Stimulated activated CD4-positive, alpha-beta T cell treated with anti-CD3 and anti-CD28 coated beads, Interleukin-15, amount 100 ng/mL, for 24 hours (primary cell): ENCODE measurements at regions not wholly inside any gene's neighbourhood (a gene's known extent, or its start where the extent isn't known, plus 50 kb on each side); places are given as distances from the start of the nearest gene placed in this dataset.

Experiments used
- DNase-seq: peaks from one replicate; pipeline ENCODE4 v3.0.0-alpha.2; 2020

DNA sequence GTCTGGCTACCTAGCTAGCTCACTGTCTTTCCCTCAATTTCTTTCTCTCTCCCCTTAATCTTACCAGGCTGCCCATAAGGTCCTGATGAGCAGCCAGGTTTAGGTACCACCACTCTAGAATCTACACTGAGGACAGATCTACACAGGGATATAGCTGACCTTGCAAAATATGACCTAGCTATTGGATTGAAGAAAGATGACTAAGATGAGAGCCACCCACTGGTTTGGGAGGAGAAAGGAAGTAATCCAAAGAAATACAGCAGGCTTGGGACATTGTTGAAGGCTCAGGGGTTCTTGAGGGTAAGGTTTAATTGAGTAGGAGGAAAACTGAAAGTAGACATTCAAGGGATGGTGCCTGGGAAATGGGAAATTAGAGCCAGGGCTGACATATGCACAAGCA, 142.0 kb upstream of the TMC3 start:
- no peak for DNase-seq

DNA sequence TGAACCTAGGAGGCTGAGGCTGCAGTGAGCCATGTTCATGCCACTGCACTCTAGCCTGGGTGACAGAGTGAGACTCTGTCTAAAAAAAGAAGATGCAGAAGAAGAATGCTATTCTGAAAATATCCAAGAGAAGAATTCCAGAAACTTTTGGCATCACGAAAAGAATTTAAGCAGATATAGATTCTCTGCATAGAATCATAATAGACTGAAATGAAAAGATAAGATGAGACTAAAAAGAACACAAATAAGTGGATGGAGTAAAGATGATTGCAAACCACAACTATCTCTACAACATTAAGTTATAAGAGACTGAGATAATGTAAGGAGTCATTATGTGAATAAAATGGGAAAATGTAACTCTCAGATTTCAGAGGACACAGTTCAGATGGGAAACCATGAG, 140.7 kb upstream of the TMC3 start:
- no peak for DNase-seq

DNA sequence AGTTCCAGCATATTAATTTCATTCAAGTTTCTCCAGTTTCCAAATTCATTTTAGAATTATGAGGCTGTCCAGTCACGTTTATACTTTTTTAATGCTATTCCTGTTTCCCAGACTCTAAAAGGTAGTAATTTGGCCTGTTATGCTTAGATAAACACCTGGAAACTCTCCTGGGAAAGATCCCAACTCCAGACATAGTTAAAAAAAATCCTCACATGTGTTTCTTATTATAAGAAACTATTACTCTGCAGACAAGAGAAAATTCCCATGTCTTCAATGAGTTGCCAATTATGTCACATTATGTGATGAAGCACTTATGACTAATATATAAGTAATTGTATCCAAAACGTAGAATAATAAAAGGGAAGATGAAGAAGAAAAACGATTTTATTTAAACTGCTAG, 137.1 kb upstream of the TMC3 start:
- DNase-seq: no peak

DNA sequence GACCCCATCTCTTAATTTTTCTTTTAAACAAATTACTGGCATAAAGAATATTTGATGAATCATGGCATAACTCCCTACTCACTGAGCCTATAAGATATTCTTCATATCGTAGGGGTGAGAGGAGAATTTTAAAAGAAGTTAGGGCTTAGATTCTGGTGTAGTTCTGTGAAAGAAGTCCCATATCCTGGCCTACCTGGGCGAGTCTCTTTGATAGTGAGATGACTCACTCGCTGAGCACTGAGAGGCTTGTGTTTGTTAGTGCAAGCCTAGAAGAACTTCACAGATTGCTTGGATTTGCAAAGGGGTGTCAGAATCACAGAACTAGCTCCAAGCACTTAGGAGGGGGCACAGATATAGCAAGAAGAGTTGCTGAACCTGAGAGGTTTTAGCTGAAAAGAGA, 133.8 kb upstream of the TMC3 start:
- no peak for DNase-seq

DNA sequence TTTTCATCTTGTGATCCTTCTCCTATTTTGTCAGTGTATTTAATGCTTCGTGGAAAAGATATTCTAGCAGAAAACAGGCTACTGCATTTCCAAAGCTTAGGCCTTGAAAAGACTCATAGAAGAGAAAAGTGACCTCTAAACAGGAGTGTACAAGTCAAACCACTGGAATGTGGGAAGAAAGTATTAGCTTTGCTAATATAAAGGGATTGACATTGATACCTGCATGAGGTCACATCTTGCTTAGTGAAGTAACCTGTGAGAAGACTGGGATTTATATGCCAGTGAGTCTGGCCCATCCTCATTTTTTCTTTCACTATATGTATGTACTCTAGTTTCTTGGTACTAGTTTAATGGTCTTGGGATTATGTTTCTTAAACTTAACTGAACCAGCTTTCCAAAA, 132.9 kb upstream of the TMC3 start:
- no peak for DNase-seq

DNA sequence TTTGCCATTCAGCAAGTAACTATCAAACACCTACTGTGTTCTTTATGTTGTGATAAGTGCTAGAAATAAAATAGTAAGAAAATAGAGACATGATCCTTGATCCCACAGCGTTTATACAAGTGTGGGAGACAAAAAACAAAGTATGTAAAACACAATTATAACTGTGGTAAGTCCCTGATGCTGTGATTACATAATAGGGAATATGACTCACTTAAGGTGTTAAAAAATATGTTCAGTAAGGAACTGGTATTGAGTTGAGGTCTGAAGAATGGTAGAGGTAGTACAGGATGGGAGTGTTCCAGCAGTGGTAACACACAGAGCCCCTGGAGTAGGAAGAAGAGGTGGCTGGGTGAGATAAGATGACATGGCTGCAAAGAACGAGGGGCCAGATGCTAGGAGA, 132.1 kb upstream of the TMC3 start:
- no peak for DNase-seq

DNA sequence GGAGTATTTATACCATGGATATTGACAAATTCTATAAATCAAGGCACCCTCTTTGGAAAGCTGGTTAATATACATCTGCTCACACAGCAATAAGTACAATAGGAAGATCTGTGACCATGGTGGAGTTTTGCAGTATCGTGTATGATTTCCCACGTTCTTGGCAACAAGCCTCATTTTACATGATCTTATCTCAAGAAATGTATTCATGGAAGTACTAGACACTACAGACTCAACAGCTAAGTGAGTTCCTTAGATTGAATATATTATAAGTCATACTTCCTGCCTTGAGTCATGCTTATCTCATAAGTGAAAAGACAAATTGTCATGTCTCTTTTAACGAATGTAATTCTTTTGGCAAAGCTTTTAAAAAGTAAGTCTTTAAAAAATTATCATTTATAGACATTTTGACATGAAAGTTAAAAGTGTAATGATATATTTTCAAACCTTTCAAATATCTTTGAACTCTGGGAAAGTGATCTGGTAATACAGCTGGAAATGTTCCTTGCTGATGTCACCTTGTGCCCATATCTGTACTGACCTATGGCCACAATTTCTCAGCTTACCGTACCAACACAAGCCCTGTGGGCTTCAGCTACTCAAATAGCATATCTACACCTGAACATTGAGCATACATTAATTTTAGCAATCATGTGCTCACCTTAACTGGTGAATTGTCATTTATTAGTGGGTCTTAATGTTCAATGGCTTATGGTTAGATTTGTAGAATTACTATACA, 130.3 kb upstream of the TMC3 start:
- DNase-seq: no peak

DNA sequence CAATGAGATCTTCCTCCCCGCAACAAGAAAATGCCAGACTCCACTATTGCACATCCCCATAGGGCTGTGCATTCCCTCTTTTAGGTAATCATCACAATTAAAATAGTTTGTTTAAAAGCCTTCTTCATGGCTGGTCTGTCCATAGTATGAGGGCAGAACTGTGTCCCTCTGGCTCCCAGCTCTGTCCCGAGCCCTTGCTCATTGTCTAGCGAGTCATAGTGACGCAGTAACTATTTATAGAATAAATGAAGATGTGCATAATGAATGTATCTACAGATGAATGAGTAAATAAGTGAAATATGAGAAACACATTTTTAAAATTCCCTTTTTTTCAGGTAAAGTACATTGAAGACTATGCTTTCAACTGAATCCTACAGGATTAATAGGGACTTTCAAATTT, 128.4 kb upstream of the TMC3 start:
- DNase-seq: no peak

DNA sequence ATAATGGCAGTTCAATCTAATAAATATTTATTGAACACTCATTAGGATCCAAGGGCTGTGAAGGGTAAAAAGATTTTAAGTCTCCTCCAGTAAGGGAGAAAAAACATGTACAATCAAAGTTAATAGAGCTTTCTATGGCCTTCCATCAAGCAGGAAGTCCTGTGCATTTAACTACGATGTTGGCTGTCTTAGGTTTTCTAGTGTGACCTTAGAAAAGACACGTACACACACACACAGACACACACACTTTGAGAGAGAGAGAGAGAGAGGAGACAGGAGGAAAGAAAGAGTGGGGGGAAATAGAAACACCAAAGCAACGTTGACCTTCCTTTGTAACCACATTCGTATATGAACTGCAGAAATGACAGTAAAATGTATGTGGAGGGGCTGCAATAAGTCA, 126.1 kb upstream of the TMC3 start:
- no peak for DNase-seq

DNA sequence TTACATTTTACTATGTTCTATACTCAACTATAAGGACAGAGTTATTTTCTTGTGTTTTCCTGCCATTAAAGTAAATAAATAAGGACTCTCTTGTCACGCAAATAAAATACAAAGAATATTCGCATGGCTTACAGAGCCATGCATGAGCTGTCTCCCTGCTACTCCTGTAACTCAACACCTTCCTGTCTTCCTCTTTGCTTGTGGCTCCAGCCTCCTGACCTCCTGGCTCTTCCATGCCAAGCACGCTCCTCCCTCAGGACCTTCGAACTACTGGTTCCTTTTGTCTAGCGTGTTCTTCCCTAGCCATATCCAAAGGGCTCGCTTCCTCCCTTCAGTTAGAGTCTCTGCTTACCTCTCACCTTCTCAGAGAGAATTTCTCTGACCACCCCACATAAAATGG, 124.3 kb upstream of the TMC3 start:
- no peak for DNase-seq

DNA sequence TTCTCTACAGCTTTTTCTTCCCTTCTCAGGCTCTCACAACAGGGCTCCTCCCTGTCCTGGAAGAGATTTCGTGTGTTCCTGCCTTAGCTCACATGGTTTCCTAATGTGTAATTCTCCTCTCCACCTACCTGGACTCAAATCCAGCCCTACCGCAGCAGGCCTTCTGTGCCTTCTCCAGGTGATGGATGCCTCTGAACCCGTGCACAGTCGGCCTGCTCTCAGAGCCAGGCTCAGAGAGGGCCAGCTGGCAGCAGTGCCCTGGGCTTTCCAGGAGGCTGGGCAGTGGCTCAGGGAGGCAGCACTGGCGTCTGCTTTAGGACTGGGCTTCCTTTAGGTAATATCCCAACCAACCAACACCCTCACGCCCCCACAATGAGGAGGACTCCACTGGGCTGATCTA, 123.2 kb upstream of the TMC3 start:
- DNase-seq: no peak

DNA sequence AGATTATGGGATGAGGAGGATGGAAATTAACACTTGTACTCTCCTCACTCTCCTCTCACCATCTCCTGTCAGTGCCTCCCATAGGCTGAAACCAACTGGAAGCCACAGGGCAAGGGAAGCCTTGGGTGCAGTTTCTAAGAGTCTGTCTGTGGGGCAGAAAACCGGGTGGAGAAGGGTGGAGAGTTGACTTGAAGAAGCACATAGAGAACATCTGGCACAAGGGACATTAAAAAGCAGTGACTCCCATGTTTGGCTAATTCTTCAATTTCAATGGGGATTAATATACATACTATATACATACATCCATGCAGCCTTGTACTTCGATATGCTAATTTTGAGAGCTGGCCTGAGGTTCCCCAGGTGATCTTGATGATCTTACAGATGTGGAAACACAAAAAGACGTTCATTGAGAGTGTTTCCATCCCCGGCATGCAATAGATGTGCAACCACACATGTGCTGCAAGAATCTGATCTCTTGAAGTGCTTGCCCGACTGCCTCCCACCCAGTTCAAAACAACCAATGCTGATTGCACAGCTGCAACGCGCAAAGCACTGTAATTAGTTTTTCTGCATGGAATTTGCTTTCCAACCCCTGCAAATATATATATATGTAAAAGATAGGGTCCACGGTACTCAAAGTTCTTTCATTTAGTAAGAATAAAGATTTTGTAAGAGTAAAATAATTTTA, 121.9 kb upstream of the TMC3 start:
- no peak for DNase-seq

DNA sequence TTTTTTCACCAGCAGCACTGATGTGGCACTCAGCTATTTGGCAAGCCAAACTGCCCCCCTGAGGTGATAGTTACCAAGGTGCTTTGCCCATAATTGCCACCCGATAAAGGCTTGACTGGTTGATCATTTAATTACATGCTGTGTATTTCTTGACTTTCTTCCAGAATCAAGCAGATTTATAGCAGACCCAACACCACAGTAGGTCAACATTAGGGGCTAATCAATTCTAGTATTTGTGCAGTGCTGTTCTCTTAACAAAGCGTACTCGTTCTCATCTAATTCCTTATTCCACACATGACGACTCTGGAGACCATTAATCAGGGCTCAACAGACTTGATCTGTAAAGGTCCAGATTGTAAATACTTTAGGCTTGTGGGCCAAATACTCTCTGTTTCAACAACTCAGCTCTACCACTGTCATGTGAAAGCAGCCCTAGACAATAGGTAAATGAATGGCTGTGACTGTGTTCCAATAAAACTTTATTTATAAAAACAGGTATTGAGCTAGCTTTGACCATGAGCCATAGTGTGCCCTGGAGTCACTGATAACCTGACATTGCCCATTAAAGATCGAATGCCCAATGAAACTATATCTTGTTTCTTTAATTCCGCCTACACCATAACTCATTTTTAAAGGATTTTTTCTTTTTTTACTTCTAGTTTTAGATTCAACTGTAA, 119.1 kb upstream of the TMC3 start:
- no peak for DNase-seq

DNA sequence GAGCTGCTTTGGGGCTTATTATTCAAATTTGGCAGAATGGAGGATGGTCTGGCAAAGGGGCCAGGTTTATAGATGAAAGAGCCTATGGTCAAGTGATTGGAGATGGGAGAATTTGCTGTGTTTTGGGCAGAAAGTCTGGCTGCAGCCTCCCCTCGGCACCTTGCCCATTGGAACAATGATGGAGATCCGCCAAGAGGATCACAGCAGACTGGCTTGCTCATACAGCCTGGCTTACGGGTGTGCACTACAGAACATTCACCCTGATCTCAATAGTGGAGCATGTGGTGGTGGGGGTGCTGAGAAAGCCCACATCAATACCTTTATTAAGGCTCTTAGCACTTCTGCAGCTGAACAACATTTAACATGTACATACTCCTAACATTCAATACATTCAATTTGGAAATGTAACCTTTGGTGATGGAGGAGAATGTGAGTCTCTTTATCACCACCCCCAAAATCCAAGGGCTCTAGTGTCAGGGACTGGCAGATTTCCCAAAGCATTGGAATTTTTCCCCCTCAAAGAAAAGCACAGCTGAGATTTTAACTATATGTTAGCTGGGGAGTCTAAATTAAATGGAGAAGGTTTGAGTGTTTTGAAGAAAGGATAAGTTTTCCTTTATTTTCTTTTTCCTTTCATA, 118.4 kb upstream of the TMC3 start:
- DNase-seq: no peak

DNA sequence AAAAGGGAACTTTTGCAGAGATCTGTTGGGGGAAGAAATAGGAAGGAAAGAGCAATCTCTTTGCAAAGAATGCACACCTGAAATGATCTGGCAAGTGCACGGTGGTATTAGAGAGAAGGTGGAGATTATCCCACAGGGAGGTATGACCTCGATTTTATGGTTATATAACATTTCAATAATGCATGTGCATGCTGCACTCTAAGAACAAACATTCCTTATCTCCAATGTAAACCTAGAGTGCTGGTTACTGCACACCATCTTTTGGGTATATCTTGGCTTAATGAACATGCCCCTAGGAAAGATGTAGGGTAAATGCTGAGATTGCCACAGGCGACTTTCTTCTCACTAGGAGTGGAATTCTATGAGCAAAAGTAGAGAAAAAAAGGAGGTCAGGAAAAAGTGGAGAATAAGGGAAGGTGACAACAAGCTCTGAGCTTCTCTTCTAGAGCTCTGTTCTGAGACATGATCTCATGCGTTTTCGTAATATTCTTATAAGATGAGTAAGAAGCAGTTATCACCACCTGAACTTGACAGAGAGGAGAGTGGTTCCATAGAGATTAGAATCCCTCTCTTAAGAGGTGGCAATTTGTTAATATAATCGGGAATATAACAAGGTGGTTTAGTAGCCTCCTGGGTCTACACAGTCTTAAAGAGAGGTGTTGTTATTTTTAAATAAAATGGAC, 117.5 kb upstream of the TMC3 start:
- no peak for DNase-seq

DNA sequence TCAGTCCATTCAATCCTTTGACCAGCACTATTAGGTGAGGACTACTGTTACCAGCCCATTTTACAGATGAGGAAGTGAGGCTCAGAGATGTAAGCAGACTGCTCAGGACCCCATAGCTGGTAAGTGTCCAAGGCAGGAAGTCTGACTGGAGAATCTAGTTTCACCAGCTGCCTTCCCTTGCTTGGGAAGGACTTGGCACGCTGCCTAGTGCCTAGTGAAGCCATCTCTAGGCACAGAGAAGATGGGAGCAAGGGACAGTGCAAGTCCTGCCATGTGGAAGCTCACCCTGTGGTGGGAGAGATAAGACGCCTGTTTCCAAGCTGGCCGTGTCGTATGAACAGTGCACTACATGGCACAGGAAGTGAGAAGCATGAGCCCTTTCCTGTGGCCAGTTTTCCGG, 111.8 kb upstream of the TMC3 start:
- DNase-seq: no peak

DNA sequence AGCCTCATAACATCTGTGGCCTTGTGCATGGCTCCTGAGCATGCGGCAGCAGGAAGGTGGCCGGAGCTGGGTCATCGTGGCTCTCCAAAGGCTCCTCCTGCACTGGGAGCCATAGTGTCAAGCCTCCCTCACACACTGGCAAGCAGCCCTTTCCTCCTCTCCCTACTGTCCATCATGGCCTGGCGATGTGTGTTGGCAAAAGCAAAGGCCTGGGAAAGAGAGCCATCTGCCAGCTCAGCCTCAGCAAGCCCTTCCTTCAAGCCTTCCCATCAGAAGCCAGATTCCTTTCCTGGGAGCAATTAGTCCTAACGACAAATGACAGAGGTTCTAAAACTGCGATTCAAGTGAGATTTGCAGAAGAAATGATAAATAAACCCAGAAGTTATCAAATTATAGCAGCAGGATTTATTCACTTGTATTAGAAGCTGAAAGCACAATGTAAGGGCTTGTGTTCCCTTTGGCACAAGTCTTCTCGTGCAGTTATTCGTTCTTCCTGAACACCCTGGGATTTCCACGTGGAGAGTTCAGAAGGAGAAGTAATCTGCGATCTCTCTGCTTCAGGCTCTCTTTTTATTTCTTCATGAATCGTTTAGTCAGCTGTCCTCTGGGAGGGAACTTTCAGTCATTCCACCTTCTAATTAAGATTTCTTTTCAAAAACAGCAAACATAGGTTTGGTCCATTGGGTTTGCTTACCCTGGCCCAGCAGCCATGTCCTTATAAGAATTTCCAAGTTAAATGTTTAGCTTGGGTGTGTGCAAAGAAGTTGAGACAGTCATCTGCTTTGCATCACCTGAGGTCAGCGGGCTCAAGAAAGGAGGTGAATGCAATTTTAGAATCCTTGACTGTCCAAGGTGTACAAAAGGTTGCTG, 110.3 kb upstream of the TMC3 start:
- DNase-seq: no peak

DNA sequence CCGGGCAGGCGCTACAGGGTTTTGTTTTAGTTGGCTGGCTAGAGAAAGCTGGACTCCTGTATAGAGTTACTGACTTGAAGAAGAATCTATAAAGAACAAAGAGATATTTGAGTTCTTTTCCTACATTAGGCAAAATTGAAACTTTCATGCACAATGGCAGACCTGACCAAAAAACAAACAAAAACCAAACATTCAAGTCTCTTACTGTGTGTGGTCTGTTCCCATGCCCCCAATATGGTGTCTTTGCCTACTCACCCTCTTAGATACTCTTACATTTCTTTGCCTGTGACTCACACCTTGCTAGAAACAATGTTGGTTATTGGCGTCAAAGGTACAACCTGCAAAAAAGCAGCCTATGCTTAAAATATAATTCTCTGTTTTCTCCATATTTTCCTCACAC, 109.5 kb upstream of the TMC3 start:
- no peak for DNase-seq

DNA sequence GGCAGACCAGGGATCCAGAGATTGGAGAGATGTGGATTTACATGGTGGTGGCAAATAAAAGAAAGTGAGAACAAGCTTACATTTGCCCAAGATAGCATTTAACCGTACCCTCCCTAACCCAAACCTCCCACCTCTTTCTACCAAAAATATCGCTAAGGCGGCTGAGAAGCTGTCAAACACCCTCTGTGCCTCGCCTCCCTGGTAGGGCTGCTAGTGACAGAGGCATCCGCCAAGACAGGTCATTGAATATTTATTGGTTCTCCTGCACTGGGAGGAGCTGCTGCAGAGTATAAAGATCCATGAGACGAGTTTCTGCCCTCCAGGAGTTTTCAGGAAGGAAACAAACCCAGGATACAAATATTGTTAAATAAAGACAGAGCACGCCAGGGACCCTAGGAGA, 107.3 kb upstream of the TMC3 start:
- no peak for DNase-seq

DNA sequence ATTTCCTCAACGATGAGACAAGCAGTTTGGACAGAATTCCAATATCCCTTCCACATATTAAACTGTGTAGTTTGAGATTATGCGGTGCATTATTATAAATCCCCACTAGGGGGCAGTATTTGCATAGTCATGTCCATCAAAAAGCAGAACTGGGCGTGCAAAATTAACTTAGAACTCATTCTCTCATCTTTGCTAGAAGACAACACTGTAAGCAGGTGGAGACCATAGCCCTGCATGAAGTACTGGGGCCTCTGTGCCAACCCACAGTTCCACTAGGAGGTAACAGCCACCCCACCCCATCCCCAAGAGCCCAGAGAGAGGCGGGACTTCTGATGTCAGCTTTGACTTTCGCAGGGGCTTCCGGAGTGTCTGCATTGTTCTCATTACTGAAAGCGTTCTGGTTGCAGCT, 106.6 kb upstream of the TMC3 start:
- DNase-seq: no peak

DNA sequence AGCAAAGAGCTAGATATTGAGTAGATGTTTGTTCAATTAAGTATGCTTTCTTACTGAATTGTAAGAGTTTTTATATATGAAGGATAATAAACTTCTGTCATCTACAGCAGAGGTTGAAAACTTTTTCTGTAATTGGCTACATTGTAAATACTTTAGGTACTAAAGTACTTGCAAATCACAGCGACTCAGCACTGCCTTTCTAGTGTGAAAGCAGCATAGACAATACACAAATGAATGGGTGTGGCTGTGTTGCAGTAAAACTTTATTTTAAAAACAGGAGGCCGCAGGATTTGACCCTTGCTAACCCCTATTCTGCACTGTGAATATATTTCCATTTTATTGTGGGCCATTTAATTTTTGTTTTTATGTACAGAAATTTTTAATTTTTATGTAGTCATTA, 104.3 kb upstream of the TMC3 start:
- DNase-seq: no peak

DNA sequence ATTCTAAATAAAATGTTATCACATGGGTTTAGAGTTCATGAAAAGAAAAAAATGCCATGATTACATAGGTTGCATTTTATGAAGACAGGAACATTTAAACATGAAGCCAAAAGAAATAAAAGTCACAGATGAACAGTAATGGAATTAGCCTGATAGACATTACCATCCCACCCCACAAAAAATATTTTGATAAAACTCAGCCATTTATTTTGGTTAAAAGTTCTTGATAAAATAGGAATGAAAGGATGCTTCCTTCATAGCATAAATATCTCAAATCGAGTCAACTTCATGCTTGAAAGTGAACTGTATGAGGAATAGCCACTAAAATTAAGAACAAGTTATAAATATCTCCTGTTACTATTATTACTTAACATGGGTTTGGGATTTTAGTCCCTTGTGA, 101.9 kb upstream of the TMC3 start:
- no peak for DNase-seq
